HEK293 (cell line): ENCODE measurements at regions not wholly inside any gene's neighbourhood (a gene's known extent, or its start where the extent isn't known, plus 50 kb on each side); places are given as distances from the start of the nearest gene placed in this dataset.

Experiments
- REST ChIP-seq: fragments of 450-650 bp; formaldehyde crosslinking; IDR thresholded peaks from 2 replicates; pipeline ENCODE4 v1.5.1; 2016; ENCODE audit warnings: missing biosample characterization, missing genetic modification characterization
- ZFHX2 ChIP-seq: fragments of 450-650 bp; formaldehyde crosslinking; conservative IDR thresholded peaks from 2 replicates; pipeline ENCODE4 v1.5.1; 2016; ENCODE audit warnings: missing biosample characterization, missing genetic modification characterization
- ZNF274 ChIP-seq, 2 experiments: fragments of 200-500 bp in 1 of 2; fragments of 450-650 bp in 1 of 2; sonication (Bioruptor generic) in 1 of 2; formaldehyde crosslinking in 1 of 2; IDR thresholded peaks; 2 replicates each; pipeline versions ENCODE4 v1.5.1 to v1.6.1; 2014 to 2016; ENCODE audit warnings: borderline replicate concordance in 1 of 2, inconsistent platforms in 1 of 2, low read length in 1 of 2, missing biosample characterization in 1 of 2, missing genetic modification characterization in 1 of 2
- ZNF292 ChIP-seq: fragments of 450-650 bp; formaldehyde crosslinking; IDR thresholded peaks from 2 replicates; pipeline ENCODE4 v1.5.1; 2016; ENCODE audit warnings: low read depth, missing biosample characterization, missing genetic modification characterization, borderline replicate concordance
- ZNF707 ChIP-seq: fragments of 450-650 bp; formaldehyde crosslinking; IDR thresholded peaks from 2 replicates; pipeline ENCODE4 v1.5.1; 2016; ENCODE audit warnings: missing biosample characterization, missing genetic modification characterization
- ZNF837 ChIP-seq: fragments of 450-650 bp; formaldehyde crosslinking; IDR thresholded peaks from 2 replicates; pipeline ENCODE4 v1.5.1; 2016; ENCODE audit warnings: missing biosample characterization, missing genetic modification characterization
- TF ChIP-seq, protein P1 (sequence below): fragments of 450-650 bp; formaldehyde crosslinking; IDR thresholded peaks from 2 replicates; pipeline ENCODE4 v1.5.1; 2016; ENCODE audit warnings: missing biosample characterization, missing genetic modification characterization
- TF ChIP-seq, protein P2 (sequence below): fragments of 450-650 bp; formaldehyde crosslinking; IDR thresholded peaks from 2 replicates; pipeline ENCODE4 v1.5.1; 2016; ENCODE audit warnings: missing biosample characterization, missing genetic modification characterization, low read depth

- TF ChIP-seq ZFHX2 (no peak), REST (no peak), ZNF707 (tag by site-specific recombination) (no peak), ZNF274 (IDR thresholded peaks at IDR 0.05; ENCODE audit: low read length) (no peak), ZNF274 (tag by site-specific recombination; IDR thresholded peaks at IDR 0.05; ENCODE audit: borderline replicate concordance) (no peak), ZNF837 (tag by site-specific recombination) (no peak), ZNF292 (tag by site-specific recombination) (no peak)
- TF ChIP-seq, protein P1, sequence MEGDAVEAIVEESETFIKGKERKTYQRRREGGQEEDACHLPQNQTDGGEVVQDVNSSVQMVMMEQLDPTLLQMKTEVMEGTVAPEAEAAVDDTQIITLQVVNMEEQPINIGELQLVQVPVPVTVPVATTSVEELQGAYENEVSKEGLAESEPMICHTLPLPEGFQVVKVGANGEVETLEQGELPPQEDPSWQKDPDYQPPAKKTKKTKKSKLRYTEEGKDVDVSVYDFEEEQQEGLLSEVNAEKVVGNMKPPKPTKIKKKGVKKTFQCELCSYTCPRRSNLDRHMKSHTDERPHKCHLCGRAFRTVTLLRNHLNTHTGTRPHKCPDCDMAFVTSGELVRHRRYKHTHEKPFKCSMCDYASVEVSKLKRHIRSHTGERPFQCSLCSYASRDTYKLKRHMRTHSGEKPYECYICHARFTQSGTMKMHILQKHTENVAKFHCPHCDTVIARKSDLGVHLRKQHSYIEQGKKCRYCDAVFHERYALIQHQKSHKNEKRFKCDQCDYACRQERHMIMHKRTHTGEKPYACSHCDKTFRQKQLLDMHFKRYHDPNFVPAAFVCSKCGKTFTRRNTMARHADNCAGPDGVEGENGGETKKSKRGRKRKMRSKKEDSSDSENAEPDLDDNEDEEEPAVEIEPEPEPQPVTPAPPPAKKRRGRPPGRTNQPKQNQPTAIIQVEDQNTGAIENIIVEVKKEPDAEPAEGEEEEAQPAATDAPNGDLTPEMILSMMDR = no peak
- TF ChIP-seq, protein P2, sequence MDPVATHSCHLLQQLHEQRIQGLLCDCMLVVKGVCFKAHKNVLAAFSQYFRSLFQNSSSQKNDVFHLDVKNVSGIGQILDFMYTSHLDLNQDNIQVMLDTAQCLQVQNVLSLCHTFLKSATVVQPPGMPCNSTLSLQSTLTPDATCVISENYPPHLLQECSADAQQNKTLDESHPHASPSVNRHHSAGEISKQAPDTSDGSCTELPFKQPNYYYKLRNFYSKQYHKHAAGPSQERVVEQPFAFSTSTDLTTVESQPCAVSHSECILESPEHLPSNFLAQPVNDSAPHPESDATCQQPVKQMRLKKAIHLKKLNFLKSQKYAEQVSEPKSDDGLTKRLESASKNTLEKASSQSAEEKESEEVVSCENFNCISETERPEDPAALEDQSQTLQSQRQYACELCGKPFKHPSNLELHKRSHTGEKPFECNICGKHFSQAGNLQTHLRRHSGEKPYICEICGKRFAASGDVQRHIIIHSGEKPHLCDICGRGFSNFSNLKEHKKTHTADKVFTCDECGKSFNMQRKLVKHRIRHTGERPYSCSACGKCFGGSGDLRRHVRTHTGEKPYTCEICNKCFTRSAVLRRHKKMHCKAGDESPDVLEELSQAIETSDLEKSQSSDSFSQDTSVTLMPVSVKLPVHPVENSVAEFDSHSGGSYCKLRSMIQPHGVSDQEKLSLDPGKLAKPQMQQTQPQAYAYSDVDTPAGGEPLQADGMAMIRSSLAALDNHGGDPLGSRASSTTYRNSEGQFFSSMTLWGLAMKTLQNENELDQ = no peak
Observed at GRCh38 chr2:129436809-129437208, 542.7 kb upstream of the RAB6C start.
